Fibroblast of lung (primary cell): ENCODE measurements at regions not wholly inside any gene's neighbourhood (a gene's known extent, or its start where the extent isn't known, plus 50 kb on each side); places are given as distances from the start of the nearest gene placed in this dataset.

ENCODE experiments used
- DNase-seq, 2 donors: peaks; one replicate each; pipeline versions ENCODE4 v3.0.0 to v3.0.0-alpha.2; 2010; ENCODE audit warnings: low read depth in 2 of 2
- H2AFZ ChIP-seq: 2 replicates; pipeline ENCODE4 v1.5.1; 2012; ENCODE audit warnings: low read length, control low read depth, inconsistent platforms
- H3K27ac ChIP-seq: 2 replicates; pipeline ENCODE4 v1.5.1; 2011; ENCODE audit warnings: low read length, control low read depth; ENCODE audit not compliant: insufficient read depth
- H3K27me3 ChIP-seq: 2 replicates; pipeline ENCODE4 v1.5.1; 2011; ENCODE audit warnings: mild to moderate bottlenecking, low read length; ENCODE audit not compliant: control insufficient read depth, insufficient read depth
- H3K36me3 ChIP-seq: 2 replicates; pipeline ENCODE4 v1.5.1; 2011; ENCODE audit warnings: low read length; ENCODE audit not compliant: control insufficient read depth, insufficient read depth
- H3K4me1 ChIP-seq: 2 replicates; pipeline ENCODE4 v1.5.1; 2011; ENCODE audit warnings: low read length; ENCODE audit not compliant: control insufficient read depth, insufficient read depth; ENCODE audit errors: extremely low read depth
- H3K4me2 ChIP-seq: 2 replicates; pipeline ENCODE4 v1.5.1; 2011; ENCODE audit warnings: low read length, control low read depth; ENCODE audit not compliant: insufficient read depth; ENCODE audit errors: extremely low read depth
- H3K4me3 ChIP-seq, 4 experiments: fragments of 200-600 bp in 1 of 4; sonication (generic) in 1 of 4; replicated peaks in 1 of 4; 2 replicates each; pipeline ENCODE4 v1.5.1; 2011 to 2016; ENCODE audit warnings: low read length in 4 of 4, low read depth in 3 of 4, mild to moderate bottlenecking in 3 of 4, control low read depth in 2 of 4, inconsistent platforms in 1 of 4, mixed read lengths in 1 of 4; ENCODE audit not compliant: insufficient read depth in 1 of 4; ENCODE audit errors: control extremely low read depth in 1 of 4
- H3K79me2 ChIP-seq: 2 replicates; pipeline ENCODE4 v1.5.1; 2012; ENCODE audit warnings: mild to moderate bottlenecking, low read length, inconsistent platforms; ENCODE audit not compliant: control insufficient read depth, insufficient read depth
- H3K9ac ChIP-seq: 2 replicates; pipeline ENCODE4 v1.5.1; 2011; ENCODE audit warnings: mild to moderate bottlenecking, low read length, control low read depth; ENCODE audit not compliant: insufficient read depth
- H3K9me3 ChIP-seq: 2 replicates; pipeline ENCODE4 v1.5.1; 2012; ENCODE audit warnings: low read depth, low read length; ENCODE audit not compliant: control insufficient read depth, insufficient read depth
- H4K20me1 ChIP-seq: 2 replicates; pipeline ENCODE4 v1.5.1; 2011; ENCODE audit warnings: low read length; ENCODE audit not compliant: control insufficient read depth, insufficient read depth; ENCODE audit errors: extremely low read depth
- CTCF ChIP-seq, 2 donors: IDR thresholded peaks in 1 of 2; conservative IDR thresholded peaks in 1 of 2; 1 replicate in 1 of 2; 2 replicates in 1 of 2; pipeline ENCODE4 v1.5.1; 2011 to 2012; ENCODE audit warnings: low read length in 2 of 2, control low read depth in 1 of 2, inconsistent platforms in 1 of 2, low read depth in 1 of 2, mild to moderate bottlenecking in 1 of 2
- EZH2 ChIP-seq: IDR thresholded peaks from 2 replicates; pipeline ENCODE4 v1.5.1; 2012; ENCODE audit warnings: low read length, control low read depth, mild to moderate bottlenecking; ENCODE audit errors: missing control alignments

GRCh38 chr5:135236228-135236907, 162.7 kb downstream of the MACROH2A1 start:
- Histone ChIP-seq H3K4me3 (no peak overlapping the region), H3K9me3 (no peaks in the 10 kb centered on the region), H3K4me2 (no peak overlapping the region), H3K27ac (no peak overlapping the region), H3K36me3 (no peaks in the 10 kb centered on the region), H4K20me1 (no peaks in the 10 kb centered on the region), H3K9ac (no peak overlapping the region), H3K27me3 (no peaks in the 10 kb centered on the region), H3K79me2 (no peaks in the 10 kb centered on the region), H2AFZ (no peak overlapping the region), H3K4me1 (peaks cover 7% of the 10 kb centered on the region)
- DNase-seq, result no peak
- TF ChIP-seq EZH2, result no peak
- TF ChIP-seq CTCF (conservative IDR thresholded peaks at IDR 0.05 in 1 of 2, IDR thresholded peaks at IDR 0.05 in 1 of 2; ENCODE audit: low read depth in 1 of 2, low read length in 2 of 2), result no peak

- Histone ChIP-seq H3K9ac (no peak overlapping the region), H3K4me2 (no peak overlapping the region), H2AFZ (no peak overlapping the region), H3K27me3 (no peaks in the 10 kb centered on the region), H3K27ac (no peak overlapping the region), H3K36me3 (no peaks in the 10 kb centered on the region), H3K9me3 (no peaks in the 10 kb centered on the region), H3K4me3 (no peak overlapping the region), H4K20me1 (no peaks in the 10 kb centered on the region), H3K79me2 (no peaks in the 10 kb centered on the region), H3K4me1 (peaks cover 9% of the 10 kb centered on the region)
- no peak for TF ChIP-seq CTCF (conservative IDR thresholded peaks at IDR 0.05 in 1 of 2, IDR thresholded peaks at IDR 0.05 in 1 of 2; ENCODE audit: low read depth in 1 of 2, low read length in 2 of 2)
- no peak for DNase-seq
Measured at GRCh38 chr5:135235551-135236227, 163.3 kb downstream of the MACROH2A1 start.

- no peak for DNase-seq
- Histone ChIP-seq H3K27me3 (no peaks in the 10 kb centered on the region), H3K9me3 (no peaks in the 10 kb centered on the region), H3K27ac (no peak overlapping the region), H3K79me2 (no peaks in the 10 kb centered on the region), H4K20me1 (no peaks in the 10 kb centered on the region), H2AFZ (no peak overlapping the region), H3K36me3 (no peaks in the 10 kb centered on the region), H3K4me1 (peaks cover 9% of the 10 kb centered on the region), H3K9ac (no peak overlapping the region), H3K4me3 (no peak overlapping the region), H3K4me2 (no peak overlapping the region)
- TF ChIP-seq CTCF (conservative IDR thresholded peaks at IDR 0.05 in 1 of 2, IDR thresholded peaks at IDR 0.05 in 1 of 2; ENCODE audit: low read depth in 1 of 2, low read length in 2 of 2) (no peak), EZH2 (no peak)
Measured at GRCh38 chr5:135234666-135235401, 164.2 kb downstream of the MACROH2A1 start.
